Activated T-helper 2 cell treated with anti-CD3 and anti-CD28 coated beads, Interferon-gamma antibody, Interleukin-2, Interleukin-4, amounts not matched to agents 10 μg/mL and 5 μg/mL and 100 μg/mL, durations not matched to agents 14 hours and 24 hours and 36 hours (primary cell): ENCODE measurements at regions not wholly inside any gene's neighbourhood (a gene's known extent, or its start where the extent isn't known, plus 50 kb on each side); places are given as distances from the start of the nearest gene placed in this dataset.

Experiments
- DNase-seq: peaks from one replicate; pipeline ENCODE4 v3.0.0; 2021; ENCODE audit warnings: low spot score
- H3K27ac Mint-ChIP-seq: one replicate; pipeline ENCODE4 v1.8.0; 2021; ENCODE audit warnings: mixed read lengths
- H3K27me3 Mint-ChIP-seq: one replicate; pipeline ENCODE4 v1.8.0; 2021; ENCODE audit warnings: low read depth, mixed read lengths
- H3K36me3 Mint-ChIP-seq: one replicate; pipeline ENCODE4 v1.8.0; 2021; ENCODE audit warnings: low read depth, mixed read lengths
- H3K4me1 Mint-ChIP-seq: one replicate; pipeline ENCODE4 v1.8.0; 2021; ENCODE audit warnings: low read depth, mixed read lengths
- H3K4me3 Mint-ChIP-seq: one replicate; pipeline ENCODE4 v1.8.0; 2021; ENCODE audit warnings: low read depth, mild to moderate bottlenecking, moderate library complexity, mixed read lengths
- H3K9me3 Mint-ChIP-seq: one replicate; pipeline ENCODE4 v1.8.0; 2021; ENCODE audit warnings: mixed read lengths
- intact Hi-C: fragments of 100-400 bp; cut with micrococcal nuclease; formaldehyde crosslinking; loops from one replicate; pipeline ENCODE4 v1.15.1; 2023

- peaks cover 18% of the 10 kb centered on the region for H3K27me3 Mint-ChIP-seq
- peaks cover 23% of the 10 kb centered on the region for H3K9me3 Mint-ChIP-seq
- peak; percentile 26 for DNase-seq
- H3K36me3 Mint-ChIP-seq = peaks cover 3% of the 10 kb centered on the region
- H3K27ac Mint-ChIP-seq = no peak overlapping the region
- intact Hi-C loops = loop anchor here (1.0 to 5.0 kb wide), 6 partner anchors 41 to 294 kb away; no protein-coding TSS in a partner anchor
- peaks cover 4% of the 10 kb centered on the region for H3K4me1 Mint-ChIP-seq
- no peak overlapping the region for H3K4me3 Mint-ChIP-seq
Observed at GRCh38 chr5:91225848-91226686, 157.1 kb downstream of the ARRDC3 start.

GRCh38 chr5:91224969-91225368 lies 158.1 kb downstream of the ARRDC3 start:
- peaks cover 18% of the 10 kb centered on the region for H3K27me3 Mint-ChIP-seq
- H3K4me1 Mint-ChIP-seq = peaks cover 4% of the 10 kb centered on the region
- H3K9me3 Mint-ChIP-seq = peaks cover 15% of the 10 kb centered on the region
- no peak overlapping the region for H3K4me3 Mint-ChIP-seq
- H3K27ac Mint-ChIP-seq = no peak overlapping the region
- H3K36me3 Mint-ChIP-seq = peaks cover 3% of the 10 kb centered on the region
- no peak for DNase-seq
- intact Hi-C loops = loop anchor here (5.0 kb wide), 4 partner anchors 42 to 293 kb away; no protein-coding TSS in a partner anchor

GRCh38 chr5:91224456-91224855 lies 158.7 kb downstream of the ARRDC3 start:
- Mint-ChIP-seq H3K4me3 (no peak overlapping the region), H3K9me3 (peaks cover 10% of the 10 kb centered on the region), H3K27ac (no peak overlapping the region), H3K27me3 (peaks cover 18% of the 10 kb centered on the region), H3K36me3 (peaks cover under 1% of the 10 kb centered on the region), H3K4me1 (peaks cover 4% of the 10 kb centered on the region)
- intact Hi-C loops = no loop called here
- no peak for DNase-seq

GRCh38 chr5:91223886-91224285 lies 159.2 kb downstream of the ARRDC3 start:
- Mint-ChIP-seq H3K4me1 (peaks cover 7% of the 10 kb centered on the region), H3K4me3 (no peak overlapping the region), H3K36me3 (no peaks in the 10 kb centered on the region), H3K9me3 (peaks cover 4% of the 10 kb centered on the region), H3K27me3 (peaks cover 18% of the 10 kb centered on the region), H3K27ac (no peak overlapping the region)
- no peak for DNase-seq
- intact Hi-C loops = no loop called here

- intact Hi-C loops = no loop called here
- no peak overlapping the region for H3K27ac Mint-ChIP-seq
- no peak for DNase-seq
Observed at GRCh38 chr5:91222482-91222881, 160.6 kb downstream of the ARRDC3 start.

GRCh38 chr5:91221917-91222316 lies 161.2 kb downstream of the ARRDC3 start:
- Mint-ChIP-seq H3K27ac (no peak overlapping the region), H3K9me3 (no peaks in the 10 kb centered on the region), H3K4me3 (no peak overlapping the region), H3K27me3 (peaks cover 18% of the 10 kb centered on the region), H3K36me3 (no peaks in the 10 kb centered on the region), H3K4me1 (peaks cover 7% of the 10 kb centered on the region)
- intact Hi-C loops = no loop called here
- no peak for DNase-seq

More at GRCh38 chr5:91222482-91222881, 160.6 kb downstream of the ARRDC3 start:
- no peak overlapping the region for H3K4me3 Mint-ChIP-seq
- H3K36me3 Mint-ChIP-seq = no peaks in the 10 kb centered on the region
- no peaks in the 10 kb centered on the region for H3K9me3 Mint-ChIP-seq
- H3K27me3 Mint-ChIP-seq = peaks cover 15% of the 10 kb centered on the region
- H3K4me1 Mint-ChIP-seq = peaks cover 7% of the 10 kb centered on the region

GRCh38 chr5:91219803-91220371 lies 163.2 kb downstream of the ARRDC3 start:
- Mint-ChIP-seq H3K9me3 (no peaks in the 10 kb centered on the region), H3K27me3 (peaks cover 13% of the 10 kb centered on the region), H3K4me3 (no peak overlapping the region), H3K36me3 (no peaks in the 10 kb centered on the region), H3K27ac (no peak overlapping the region), H3K4me1 (peaks cover 3% of the 10 kb centered on the region)
- DNase-seq = no peak
- intact Hi-C loops = loop anchor here (2.0 kb wide), 2 partner anchors 117 to 353 kb away; no protein-coding TSS in a partner anchor

- H3K4me1 Mint-ChIP-seq = peaks cover 3% of the 10 kb centered on the region
- H3K27ac Mint-ChIP-seq = no peak overlapping the region
- no peaks in the 10 kb centered on the region for H3K9me3 Mint-ChIP-seq
- H3K36me3 Mint-ChIP-seq = no peaks in the 10 kb centered on the region
- intact Hi-C loops = loop anchor here (2.0 kb wide), 2 partner anchors 116 to 352 kb away; no protein-coding TSS in a partner anchor
- no peak overlapping the region for H3K4me3 Mint-ChIP-seq
- DNase-seq = no peak
- peaks cover 8% of the 10 kb centered on the region for H3K27me3 Mint-ChIP-seq
Observed at GRCh38 chr5:91219091-91219802, 163.9 kb downstream of the ARRDC3 start.

GRCh38 chr5:91217859-91218258 lies 165.3 kb downstream of the ARRDC3 start:
- intact Hi-C loops = loop anchor here (2.0 kb wide), 2 partner anchors 115 to 351 kb away; no protein-coding TSS in a partner anchor
- Mint-ChIP-seq H3K36me3 (no peaks in the 10 kb centered on the region), H3K4me1 (peaks cover 3% of the 10 kb centered on the region), H3K4me3 (no peak overlapping the region), H3K9me3 (no peaks in the 10 kb centered on the region), H3K27me3 (peaks cover 8% of the 10 kb centered on the region), H3K27ac (no peak overlapping the region)
- no peak for DNase-seq

GRCh38 chr5:91214571-91214970 lies 168.5 kb downstream of the ARRDC3 start:
- no peaks in the 10 kb centered on the region for H3K36me3 Mint-ChIP-seq
- H3K4me3 Mint-ChIP-seq = no peak overlapping the region
- H3K27ac Mint-ChIP-seq = no peak overlapping the region
- no peak for DNase-seq
- no peaks in the 10 kb centered on the region for H3K9me3 Mint-ChIP-seq
- intact Hi-C loops = no loop called here
- peaks cover 3% of the 10 kb centered on the region for H3K4me1 Mint-ChIP-seq
- H3K27me3 Mint-ChIP-seq = peaks cover 8% of the 10 kb centered on the region
